Stomach smooth muscle (tissue), 2 donors: ENCODE measurements at regions not wholly inside any gene's neighbourhood (a gene's known extent, or its start where the extent isn't known, plus 50 kb on each side); places are given as distances from the start of the nearest gene placed in this dataset.

Source experiments
- H3K27ac ChIP-seq: one replicate; pipeline ENCODE4 v1.7.0; 2013; ENCODE audit warnings: mild to moderate bottlenecking, low read length, inconsistent platforms
- H3K27me3 ChIP-seq, 2 donors: one replicate each; pipeline ENCODE4 v1.7.0; 2013; ENCODE audit warnings: low read length in 2 of 2; ENCODE audit not compliant: insufficient read depth in 2 of 2, control insufficient read depth in 1 of 2
- H3K36me3 ChIP-seq, 2 donors: one replicate each; pipeline ENCODE4 v1.7.0; 2013; ENCODE audit warnings: low read length in 2 of 2; ENCODE audit not compliant: control insufficient read depth in 2 of 2, insufficient read depth in 2 of 2
- H3K4me1 ChIP-seq: one replicate; pipeline ENCODE4 v1.7.0; 2013; ENCODE audit warnings: low read length; ENCODE audit not compliant: control insufficient read depth, insufficient read depth
- H3K4me3 ChIP-seq, 2 donors: one replicate each; pipeline ENCODE4 v1.7.0; 2013; ENCODE audit warnings: low read length in 2 of 2
- H3K9ac ChIP-seq, 2 donors: one replicate each; pipeline ENCODE4 v1.7.0; 2013; ENCODE audit warnings: low read length in 2 of 2, mild to moderate bottlenecking in 1 of 2
- H3K9me3 ChIP-seq, 2 donors: one replicate each; pipeline ENCODE4 v1.7.0; 2013; ENCODE audit warnings: low read length in 2 of 2; ENCODE audit not compliant: control insufficient read depth in 2 of 2
- donor health status: healthy.
- donor health status: Pancreatic carcinoma.

DNA sequence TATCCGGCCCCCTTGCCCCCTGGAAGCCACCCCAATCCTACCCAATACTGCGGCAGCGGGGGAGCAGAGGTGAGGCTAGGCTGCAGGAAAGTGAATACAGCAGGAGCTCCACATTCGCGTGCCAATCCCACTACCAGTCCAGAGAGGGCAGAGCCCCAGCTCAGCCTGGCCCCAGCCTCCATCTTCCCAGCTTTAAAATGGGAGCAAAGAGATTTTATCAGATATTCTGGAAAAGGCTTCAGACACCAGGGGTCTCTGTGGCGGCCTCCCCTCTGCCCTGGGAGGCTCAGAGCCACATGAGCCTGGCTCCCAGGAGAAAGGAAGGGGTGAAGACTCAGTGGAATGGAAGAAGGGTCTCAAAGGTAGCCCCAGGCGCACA is 72.7 kb downstream of the NCOR2 start:
- Histone ChIP-seq H3K27ac (no peak overlapping the region), H3K4me1 (peaks cover 66% of the 10 kb centered on the region), H3K9ac (no peak overlapping the region), H3K27me3 (no peaks in the 10 kb centered on the region), H3K4me3 (no peak overlapping the region), H3K9me3 (no peaks in the 10 kb centered on the region), H3K36me3 (peaks cover 11 to 26% of the 10 kb centered on the region in 2 donors)

DNA sequence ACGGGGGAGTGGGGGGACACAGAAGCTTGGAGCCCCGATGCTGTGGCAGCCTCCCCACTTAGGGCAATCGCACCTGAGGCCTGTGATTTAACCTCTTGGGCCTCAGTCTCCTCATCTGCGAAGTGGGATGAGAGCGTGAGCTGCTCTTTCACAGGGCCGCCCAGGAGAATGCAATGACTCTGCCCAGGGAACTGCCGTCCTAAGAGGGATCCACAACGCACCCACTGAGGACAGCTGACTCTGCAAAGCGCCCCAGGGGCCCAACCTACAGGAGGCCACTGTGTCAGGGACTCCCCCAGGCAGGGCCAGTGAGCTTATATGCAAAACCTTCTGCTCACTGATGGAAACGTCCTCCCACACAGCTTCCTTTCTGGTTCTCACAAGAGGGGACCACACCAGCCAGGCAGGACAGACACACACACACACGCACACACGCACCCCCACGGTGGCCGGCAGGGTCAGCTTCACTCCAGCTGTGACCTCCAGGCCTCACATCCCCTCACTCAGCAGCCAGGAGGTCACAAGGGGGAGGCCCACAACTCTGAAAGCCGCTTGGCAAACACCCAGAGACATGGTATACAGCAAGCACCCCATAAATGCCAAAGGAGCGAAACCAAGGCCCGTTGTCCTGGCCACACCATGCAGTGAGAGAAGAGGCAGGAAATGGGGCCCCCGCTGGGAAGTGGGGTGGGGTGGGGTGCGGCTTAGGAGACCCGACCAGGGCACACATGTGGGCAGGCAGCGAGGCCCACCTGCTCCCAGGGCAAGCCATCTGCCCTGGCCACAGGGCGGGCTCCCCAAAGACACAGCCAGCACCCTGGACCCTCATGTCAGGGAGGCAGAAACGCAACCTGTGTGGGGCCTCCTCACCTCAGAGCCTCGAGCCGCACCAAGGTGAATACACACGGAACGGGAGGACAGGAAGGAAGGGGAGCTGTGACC is 73.3 kb downstream of the NCOR2 start:
- peaks cover 15 to 26% of the 10 kb centered on the region in 2 donors for H3K36me3 ChIP-seq

DNA sequence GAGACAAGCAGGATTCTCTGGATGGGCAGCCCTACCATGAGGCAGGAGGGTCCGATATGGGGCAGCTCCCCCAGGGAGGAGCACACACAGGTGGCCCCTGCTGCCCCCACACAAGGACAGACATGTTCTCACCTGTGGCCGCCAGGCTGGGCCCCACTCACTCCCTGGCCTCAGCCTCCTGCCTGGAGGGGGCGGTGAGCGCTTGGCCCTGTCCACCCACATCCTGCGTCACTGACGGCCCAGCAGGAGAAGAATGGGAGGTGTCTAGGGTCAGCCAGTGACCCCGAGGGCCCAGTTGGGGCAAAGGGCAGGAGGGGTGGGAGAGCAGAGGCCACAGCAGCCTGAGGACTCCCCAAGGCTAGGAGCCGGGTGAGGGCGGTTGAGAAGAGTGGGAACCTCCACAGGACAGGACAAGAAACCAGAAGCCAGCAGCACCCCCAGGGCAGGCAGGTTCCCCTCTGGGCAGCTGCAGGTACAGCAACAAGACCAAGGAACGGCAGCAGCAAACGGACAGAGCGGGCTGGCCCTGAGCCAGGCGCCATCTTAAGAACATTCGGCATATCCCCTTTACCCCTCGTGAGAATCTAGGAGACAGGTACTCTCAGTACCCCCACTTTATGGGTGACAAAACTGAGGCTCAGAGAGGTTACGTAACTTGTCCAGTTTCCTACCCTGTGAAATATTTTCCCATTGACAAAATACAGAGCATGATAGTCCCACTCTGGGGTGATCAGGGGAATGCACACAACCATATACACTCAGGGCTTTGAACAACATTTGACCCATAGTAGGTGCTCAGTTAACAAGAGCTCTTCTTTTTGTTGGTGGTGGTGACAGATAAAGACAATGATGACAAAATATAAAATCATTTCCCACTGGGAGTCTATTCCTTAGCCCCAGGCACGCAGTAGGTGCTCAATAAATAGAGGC is 74.3 kb downstream of the NCOR2 start:
- H3K9me3 ChIP-seq, result no peaks in the 10 kb centered on the region
- peaks cover 54% of the 10 kb centered on the region for H3K4me1 ChIP-seq
- no peaks in the 10 kb centered on the region for H3K27me3 ChIP-seq
- H3K9ac ChIP-seq, result no peak overlapping the region
- H3K36me3 ChIP-seq, result peaks cover 15 to 26% of the 10 kb centered on the region in 2 donors
- H3K27ac ChIP-seq, result no peak overlapping the region
- H3K4me3 ChIP-seq, result no peak overlapping the region

More for the DNA sequence above, 73.3 kb downstream of the NCOR2 start:
- Histone ChIP-seq H3K9me3 (no peaks in the 10 kb centered on the region), H3K27ac (no peak overlapping the region), H3K4me1 (peaks cover 59% of the 10 kb centered on the region), H3K9ac (no peak overlapping the region), H3K4me3 (no peak overlapping the region), H3K27me3 (no peaks in the 10 kb centered on the region)

DNA sequence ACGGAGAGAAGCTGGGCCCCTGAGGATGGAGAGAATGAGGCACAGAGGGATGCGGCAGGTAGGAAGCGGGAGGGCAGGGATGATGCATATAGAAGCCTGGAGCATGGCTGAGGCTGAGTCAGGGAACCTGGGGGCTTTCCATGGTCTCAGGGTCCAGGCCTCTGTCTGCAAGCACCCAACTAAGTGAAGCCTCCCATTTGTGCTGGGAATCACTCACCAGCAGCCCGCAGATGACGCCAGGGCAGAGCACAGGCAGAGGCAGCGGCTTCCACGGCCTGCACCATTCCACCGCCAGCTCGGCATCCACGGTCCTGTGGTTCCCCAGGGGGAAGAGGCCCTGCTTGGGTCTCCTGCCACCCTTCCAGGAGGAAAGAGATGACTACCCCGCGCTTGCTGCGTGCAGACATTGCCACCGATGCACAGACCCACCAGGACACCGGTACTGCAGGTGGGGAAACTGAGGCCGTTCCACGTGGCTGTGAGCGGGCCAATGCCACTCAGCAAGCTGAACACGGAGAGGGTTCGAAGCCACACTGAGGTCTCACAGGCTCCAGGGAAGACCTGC is 75.5 kb downstream of the NCOR2 start:
- H3K9me3 ChIP-seq, result no peaks in the 10 kb centered on the region
- H3K4me1 ChIP-seq, result peaks cover 48% of the 10 kb centered on the region
- no peak overlapping the region for H3K4me3 ChIP-seq
- no peaks in the 10 kb centered on the region for H3K27me3 ChIP-seq
- no peak overlapping the region for H3K27ac ChIP-seq
- H3K36me3 ChIP-seq, result peaks cover 15 to 26% of the 10 kb centered on the region in 2 donors
- no peak overlapping the region for H3K9ac ChIP-seq

DNA sequence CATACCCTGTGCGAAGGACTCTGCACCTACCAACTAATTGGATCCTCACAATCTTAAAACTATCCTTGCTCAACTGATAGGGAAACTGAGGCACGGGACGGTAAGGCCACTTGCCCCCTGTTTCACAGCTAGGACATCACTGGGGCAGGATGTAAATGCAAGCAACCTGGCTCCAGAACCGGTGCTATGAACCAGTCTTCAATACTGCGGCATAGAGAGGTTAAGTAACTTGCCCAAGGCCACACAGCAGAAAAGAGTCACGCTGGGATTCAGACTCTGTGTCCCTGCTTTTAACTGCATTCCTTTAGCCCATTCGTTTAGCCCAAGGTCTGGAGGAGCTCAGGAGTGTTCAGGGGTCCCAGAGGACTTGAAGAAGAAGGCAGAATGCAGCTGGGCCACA is 76.1 kb downstream of the NCOR2 start:
- Histone ChIP-seq H3K27me3 (no peaks in the 10 kb centered on the region), H3K4me1 (peaks cover 46% of the 10 kb centered on the region), H3K36me3 (peaks cover 15 to 26% of the 10 kb centered on the region in 2 donors), H3K4me3 (no peak overlapping the region), H3K9ac (peak overlapping the region in 1 of 2 donors; percentile 21), H3K27ac (no peak overlapping the region), H3K9me3 (no peaks in the 10 kb centered on the region)

DNA sequence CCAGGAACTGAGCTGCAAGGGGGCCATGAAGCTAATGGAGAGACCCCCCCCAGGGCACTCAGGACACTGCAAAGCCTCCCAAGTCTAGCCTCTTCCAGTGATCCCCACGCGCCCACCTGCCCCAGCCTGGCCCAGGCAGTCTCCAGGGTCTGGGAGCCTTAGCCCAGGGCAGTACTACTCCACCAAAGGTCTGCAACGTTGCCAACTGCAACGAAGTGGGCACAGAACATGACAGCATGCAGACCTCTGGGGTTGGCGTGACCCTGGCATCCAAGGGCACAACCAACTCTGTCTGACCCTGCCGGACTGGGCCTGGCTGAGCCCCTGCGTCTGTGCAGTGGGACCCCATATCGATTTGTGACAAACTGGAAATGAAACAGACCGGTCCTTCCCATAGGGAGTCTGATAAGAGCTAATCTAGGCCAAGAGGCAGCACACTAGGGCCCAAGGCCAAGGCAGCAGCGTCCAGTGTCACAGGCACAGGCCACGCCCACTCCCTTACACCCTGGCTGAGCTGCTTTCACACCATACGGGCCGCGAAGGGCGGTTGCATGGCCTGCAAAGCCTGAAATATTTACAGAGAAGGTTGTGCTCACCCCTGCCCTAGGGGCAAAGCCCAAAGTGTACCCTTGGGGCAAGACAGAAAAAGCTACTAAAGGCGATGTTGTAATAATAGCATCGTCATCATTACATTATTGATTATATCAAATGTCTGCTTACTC is 76.7 kb downstream of the NCOR2 start:
- Histone ChIP-seq H3K27ac (no peak overlapping the region), H3K27me3 (no peaks in the 10 kb centered on the region), H3K9me3 (no peaks in the 10 kb centered on the region), H3K4me3 (no peak overlapping the region), H3K36me3 (peaks cover 21 to 27% of the 10 kb centered on the region in 2 donors), H3K9ac (no peak overlapping the region), H3K4me1 (peaks cover 40% of the 10 kb centered on the region)

DNA sequence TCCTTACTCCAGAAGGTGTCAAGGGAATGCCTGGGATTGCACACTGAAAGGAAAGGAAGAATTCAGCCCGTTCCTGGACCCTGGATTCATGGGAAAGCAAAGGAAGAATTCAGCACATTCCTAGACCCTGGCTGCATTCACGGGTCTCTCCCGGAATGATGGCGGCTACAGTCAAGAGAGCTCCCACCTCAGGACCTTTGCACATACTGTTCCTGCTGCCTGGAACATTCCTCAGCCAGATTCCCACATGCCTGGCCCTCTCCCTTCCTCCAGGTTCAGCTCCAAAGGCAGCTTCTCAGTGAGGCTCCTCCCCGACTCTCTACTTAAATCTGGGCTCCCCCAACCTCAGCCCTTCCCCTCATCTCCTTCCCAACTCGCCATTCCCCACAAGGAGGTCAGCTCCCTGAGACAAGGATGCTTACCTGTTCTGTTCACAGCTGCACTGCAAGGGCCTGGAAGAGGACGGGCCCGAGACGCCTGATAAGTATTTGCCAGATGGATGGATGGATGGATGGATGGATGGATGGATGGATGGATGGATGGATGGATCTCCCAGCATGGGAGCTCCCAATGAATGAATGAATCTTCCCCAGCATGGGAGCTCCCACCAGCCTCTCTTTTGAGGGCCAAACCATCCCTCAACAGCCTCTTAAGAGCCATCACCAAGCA is 77.4 kb downstream of the NCOR2 start:
- Histone ChIP-seq H3K9ac (no peak overlapping the region), H3K36me3 (peaks cover 28 to 29% of the 10 kb centered on the region in 2 donors), H3K27ac (no peak overlapping the region)

DNA sequence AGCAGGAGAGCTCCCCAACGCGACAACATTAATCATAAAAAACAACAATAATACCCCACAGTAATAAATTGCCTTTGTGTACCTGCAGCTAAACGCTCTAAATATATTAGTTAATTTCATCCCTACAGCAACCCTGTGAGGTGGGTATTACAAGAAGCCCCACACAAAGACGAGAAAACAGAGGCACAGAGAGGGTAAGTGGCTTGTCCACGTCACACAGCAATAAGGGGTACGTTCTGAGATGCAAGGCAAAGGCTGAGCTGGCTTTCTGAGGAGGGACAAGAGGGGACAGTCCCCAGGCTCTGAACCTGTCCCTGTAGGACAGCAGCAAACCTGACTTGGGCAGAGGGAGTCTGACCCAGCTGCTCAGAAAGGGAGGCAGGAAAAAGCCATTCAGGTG is 78.2 kb downstream of the NCOR2 start:
- H3K27me3 ChIP-seq, result no peaks in the 10 kb centered on the region
- H3K4me1 ChIP-seq, result peaks cover 38% of the 10 kb centered on the region
- H3K36me3 ChIP-seq, result peaks cover 26 to 30% of the 10 kb centered on the region in 2 donors
- no peak overlapping the region for H3K9ac ChIP-seq
- H3K9me3 ChIP-seq, result no peaks in the 10 kb centered on the region
- H3K27ac ChIP-seq, result no peak overlapping the region
- H3K4me3 ChIP-seq, result no peak overlapping the region

More for the DNA sequence above, 77.4 kb downstream of the NCOR2 start:
- H3K4me3 ChIP-seq, result no peak overlapping the region
- H3K4me1 ChIP-seq, result peaks cover 38% of the 10 kb centered on the region
- no peaks in the 10 kb centered on the region for H3K9me3 ChIP-seq
- H3K27me3 ChIP-seq, result no peaks in the 10 kb centered on the region

DNA sequence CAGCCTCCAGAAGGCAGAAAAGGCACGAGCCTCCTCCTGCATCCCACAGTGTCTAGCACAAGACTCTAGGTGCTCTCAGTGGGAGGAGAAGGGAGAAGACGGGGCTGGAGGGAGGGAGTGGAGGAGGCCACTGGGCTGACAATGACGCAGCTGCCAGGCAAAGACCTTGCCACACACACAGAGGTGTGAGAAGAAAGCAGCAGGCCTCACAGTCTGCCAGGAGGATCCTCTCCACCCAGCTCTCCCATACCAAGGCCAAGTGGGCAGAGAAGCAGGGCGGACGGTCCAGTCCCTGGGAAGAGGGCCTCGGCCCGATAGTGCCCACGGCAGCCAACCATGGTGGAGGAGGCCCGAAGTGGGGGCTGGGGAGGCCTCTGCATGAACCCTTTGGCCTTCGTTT is 78.9 kb downstream of the NCOR2 start:
- peaks cover 38% of the 10 kb centered on the region for H3K4me1 ChIP-seq
- H3K4me3 ChIP-seq, result no peak overlapping the region
- no peak overlapping the region for H3K9ac ChIP-seq
- no peak overlapping the region for H3K27ac ChIP-seq
- H3K9me3 ChIP-seq, result no peaks in the 10 kb centered on the region
- no peaks in the 10 kb centered on the region for H3K27me3 ChIP-seq
- H3K36me3 ChIP-seq, result peaks cover 28 to 32% of the 10 kb centered on the region in 2 donors
